GM18861 (cell line): ENCODE measurements at regions not wholly inside any gene's neighbourhood (a gene's known extent, or its start where the extent isn't known, plus 50 kb on each side); places are given as distances from the start of the nearest gene placed in this dataset.
A peak's percentile ranks its signal among the peaks of the same experiment; 100 is the strongest.

Source experiments
- ATAC-seq: cut with Tn5 transposase; IDR thresholded peaks from one replicate; pipeline ENCODE4 v1.9.1; 2021; ENCODE audit not compliant: unreplicated experiment

GRCh38 chr7:118298771-118299170 lies 74.3 kb downstream of the ANKRD7 start:
- no peak for ATAC-seq

GRCh38 chr7:118300177-118300576 lies 75.7 kb downstream of the ANKRD7 start:
- no peak for ATAC-seq

DNA sequence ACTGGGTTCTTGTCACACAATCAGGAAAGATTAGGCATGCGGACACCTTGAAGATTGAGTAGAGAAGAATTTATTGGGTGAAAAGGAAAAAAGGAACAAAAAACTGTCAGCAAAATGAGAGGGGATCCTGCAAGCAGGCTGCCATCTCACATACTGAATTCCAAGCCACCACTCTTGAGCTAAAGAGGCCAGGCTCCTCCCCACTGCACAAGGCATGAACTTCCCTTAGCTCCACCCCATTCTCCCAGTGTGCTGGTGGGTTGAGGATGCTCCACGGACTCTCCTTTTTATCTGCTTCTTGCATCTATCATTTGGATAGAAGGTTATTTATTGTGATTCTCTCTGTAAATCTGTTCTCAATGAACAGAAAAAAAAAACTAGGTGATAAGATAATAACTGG lies 79.6 kb downstream of the ANKRD7 start:
- ATAC-seq: no peak

DNA sequence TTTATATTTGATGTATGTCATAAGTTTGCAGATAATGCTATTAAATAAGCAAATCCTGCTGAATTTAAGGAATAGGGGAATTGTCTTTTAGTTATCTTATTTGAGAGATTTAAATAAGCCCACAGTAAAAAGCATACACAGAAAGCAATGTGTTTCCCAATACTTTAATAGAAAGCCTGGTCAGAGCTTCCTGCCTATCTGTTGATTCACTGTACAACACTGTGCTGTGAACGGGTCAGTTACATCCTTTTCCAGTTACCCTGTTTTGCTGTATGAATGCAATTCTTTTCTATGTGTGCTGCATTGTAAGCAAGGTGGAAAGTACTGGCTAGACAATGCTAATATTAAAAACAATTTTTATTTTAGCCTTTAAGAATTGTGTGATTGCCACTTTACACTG lies 81.2 kb downstream of the ANKRD7 start:
- no peak for ATAC-seq

DNA sequence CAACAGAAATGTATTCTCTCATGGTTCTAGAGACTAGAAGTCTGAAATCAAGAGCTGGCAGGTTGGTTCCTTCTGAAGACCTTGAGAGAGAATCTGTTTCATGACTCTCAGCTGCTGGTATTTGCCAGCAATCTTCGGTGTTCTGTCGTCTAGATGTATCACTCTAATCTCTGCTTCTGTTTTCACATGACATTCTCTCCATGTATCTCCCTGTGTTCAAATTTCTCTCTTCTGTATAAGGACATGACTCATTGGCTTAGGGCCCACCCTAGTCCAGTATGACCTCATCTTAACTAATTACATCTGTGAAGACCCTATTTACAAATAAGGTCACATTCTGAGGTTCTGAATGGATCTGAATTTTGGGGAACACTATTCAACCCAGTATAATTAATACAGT lies 82.3 kb downstream of the ANKRD7 start:
- ATAC-seq: no peak

- ATAC-seq: peak; percentile 75
Measured at GRCh38 chr7:118311121-118311836, 86.8 kb downstream of the ANKRD7 start.

- ATAC-seq: peak; percentile 42
Measured at GRCh38 chr7:118312051-118312450, 87.5 kb downstream of the ANKRD7 start.

DNA sequence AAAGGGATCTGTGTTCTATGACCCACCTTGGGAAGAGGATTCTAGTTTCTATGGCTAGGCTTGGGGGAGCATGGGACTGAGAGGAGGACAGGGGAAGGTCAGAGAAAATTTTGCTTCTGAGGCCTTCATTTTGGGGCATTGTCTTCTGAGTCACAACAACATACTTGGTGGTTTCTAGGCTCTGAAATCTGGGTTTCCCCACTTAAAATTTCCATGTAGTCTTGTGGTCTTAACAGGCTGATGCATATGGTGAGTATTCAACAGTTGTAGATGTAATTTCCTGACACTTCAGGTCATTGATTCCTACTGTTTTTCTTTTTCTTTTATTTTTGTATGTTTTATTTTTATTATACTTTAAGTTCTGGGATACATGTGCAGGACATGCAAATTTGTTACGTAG lies 88.5 kb downstream of the ANKRD7 start:
- peak; percentile 40 for ATAC-seq

GRCh38 chr7:118324790-118325449 lies 100.4 kb downstream of the ANKRD7 start:
- no peak for ATAC-seq

- no peak for ATAC-seq
Measured at GRCh38 chr7:118325450-118325808, 100.9 kb downstream of the ANKRD7 start.

- ATAC-seq: no peak
Measured at GRCh38 chr7:118327174-118327573, 102.7 kb downstream of the ANKRD7 start.

GRCh38 chr7:118328505-118329211 lies 104.2 kb downstream of the ANKRD7 start:
- ATAC-seq: no peak

- ATAC-seq: no peak
Measured at GRCh38 chr7:118330388-118330787, 105.9 kb downstream of the ANKRD7 start.

GRCh38 chr7:118346748-118347147 lies 122.2 kb downstream of the ANKRD7 start:
- ATAC-seq: no peak

DNA sequence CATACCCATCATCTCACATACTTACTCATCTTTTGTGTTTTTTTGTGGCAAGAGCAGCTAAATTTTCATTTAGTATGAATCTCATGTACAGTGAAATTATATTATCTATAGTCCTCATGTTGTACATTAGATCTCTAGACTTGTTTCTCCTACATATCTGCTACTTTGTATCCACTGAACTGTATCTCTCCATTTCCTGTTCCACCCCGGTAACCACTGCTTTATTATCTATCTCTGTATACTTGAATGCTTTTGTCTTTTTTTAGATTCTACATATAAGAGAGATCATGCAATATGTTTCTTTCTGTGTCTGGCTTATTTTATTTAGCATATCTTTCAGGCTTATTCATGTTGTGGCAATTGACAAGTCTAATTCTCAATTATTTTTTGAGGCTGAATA lies 125.1 kb downstream of the ANKRD7 start:
- ATAC-seq: no peak

DNA sequence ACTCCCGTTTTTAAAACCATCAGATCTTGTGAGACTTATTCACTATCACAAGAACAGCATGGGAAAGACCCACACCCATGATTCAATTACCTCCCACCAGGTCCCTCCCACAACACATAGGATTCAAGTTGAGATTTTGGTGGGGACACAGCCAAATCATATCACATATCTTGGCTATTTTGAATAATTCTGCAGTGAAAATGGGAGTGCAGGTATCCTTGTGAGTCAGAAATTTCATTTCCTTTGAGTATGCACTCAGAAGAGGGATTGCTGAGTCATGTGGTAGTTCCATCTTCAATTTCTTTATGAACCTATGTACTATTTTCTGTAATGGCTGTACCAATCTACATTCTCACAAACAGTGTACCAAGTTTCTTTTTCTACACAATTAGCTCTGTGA lies 125.8 kb downstream of the ANKRD7 start:
- ATAC-seq: no peak

DNA sequence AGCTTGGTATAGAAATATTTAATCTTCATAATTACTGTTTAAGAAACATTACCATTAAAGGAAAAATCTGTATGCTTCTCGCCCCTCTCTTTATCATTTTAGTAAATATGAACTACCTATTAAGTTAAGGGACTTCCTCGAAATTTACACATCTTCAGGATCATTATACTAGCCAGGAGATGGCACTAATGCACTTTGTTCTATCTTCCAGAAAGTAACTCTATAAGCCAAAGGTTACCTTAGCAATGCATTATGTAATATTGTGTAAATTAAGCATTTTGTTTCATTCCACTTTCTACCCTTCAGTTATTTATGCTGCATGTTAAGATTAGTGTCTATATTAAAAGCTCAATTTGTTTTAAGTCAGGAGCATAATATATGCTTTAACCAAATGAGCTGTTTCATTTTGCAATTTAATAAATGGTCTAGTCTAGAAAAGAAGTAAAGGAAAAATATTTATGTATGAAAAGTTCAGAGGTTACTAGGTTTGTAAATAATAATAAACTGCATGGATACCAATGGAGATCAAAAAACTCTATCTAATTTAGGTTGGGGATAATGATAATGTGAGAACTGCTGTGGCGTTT lies 128.5 kb downstream of the ANKRD7 start:
- ATAC-seq: no peak

DNA sequence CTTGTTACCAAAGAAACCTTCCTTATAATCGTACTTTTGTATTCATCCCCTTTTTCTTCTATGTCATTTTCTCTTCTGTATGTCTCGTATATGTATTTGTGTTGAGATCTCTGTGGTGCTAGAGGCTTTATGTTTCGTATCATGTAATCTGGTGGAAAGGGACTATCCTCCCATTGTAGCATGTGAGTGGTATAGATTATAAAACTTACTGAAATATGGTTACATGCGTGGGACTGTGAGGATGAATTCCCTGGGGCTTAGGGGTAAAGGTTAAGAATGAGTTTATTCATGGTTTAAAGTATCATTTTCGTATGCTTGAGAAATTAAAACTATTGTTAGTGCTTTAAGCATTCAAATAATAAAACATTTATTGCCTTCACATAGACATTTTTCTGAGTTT lies 141.9 kb downstream of the ANKRD7 start:
- no peak for ATAC-seq

DNA sequence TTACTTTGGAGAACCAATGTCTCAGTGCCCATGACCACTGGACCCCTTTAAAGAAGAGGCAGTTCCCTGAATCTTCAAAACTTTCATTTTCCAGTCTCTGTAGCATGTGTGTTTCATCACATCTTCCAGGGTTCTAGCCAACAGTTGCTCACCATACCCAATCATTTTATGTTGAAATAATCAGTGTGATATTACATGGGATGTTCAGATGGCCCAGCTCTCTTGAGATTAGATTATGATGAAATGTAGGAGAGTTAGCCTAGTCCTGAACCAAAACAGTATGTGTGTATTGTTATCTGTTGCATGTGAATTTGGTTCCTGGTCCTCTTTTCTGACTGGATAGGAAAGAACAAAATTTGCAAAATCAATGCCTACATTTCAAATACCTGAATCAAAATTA lies 144.5 kb downstream of the ANKRD7 start:
- no peak for ATAC-seq

DNA sequence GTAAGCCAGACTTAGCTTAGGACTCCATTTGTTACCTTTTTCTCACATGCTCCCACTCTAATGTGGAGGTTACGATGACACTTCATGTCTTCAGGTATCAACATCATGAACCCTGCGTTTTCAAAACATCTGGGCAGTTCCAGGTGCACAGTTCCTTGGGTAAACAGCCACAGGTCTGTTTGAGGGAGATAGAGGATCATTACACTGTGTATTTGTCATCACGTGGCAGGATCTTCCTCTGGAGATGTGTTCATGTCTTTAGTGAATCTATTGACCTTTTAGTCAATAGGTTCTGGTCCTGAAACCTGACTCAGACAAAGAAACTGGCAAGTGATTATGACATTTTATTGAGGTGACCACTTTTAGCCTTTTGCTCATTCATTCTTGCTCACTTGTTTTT lies 145.5 kb downstream of the ANKRD7 start:
- ATAC-seq: no peak

DNA sequence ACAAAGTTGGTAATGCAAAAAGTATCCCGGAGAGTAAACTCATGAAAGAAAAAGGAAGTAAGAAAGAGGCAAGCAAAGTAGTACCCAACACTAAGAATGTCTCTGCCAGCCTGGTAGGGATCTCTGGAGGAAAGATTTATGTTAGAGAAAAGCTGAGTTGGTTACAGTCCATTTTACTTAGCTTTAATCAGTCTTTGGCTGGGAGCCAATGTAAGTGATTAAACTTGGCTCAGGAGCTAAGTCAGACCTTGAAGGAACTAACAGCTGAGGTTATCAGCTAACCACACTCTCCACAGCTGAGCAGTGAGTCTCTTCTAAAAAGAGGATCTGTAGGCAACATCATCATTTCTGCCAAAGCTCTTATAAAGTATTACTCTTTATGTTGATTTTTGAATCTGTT lies 148.0 kb downstream of the ANKRD7 start:
- ATAC-seq: peak; percentile 68

- ATAC-seq: no peak
Measured at GRCh38 chr7:118389629-118390028, 165.1 kb downstream of the ANKRD7 start.
